Activated CD4-positive, alpha-beta T cell treated with anti-CD3 and anti-CD28 coated beads, Interleukin-2, amount 10 ng/mL, durations not matched to agents 24 days and 14 days (primary cell): ENCODE measurements at regions not wholly inside any gene's neighbourhood (a gene's known extent, or its start where the extent isn't known, plus 50 kb on each side); places are given as distances from the start of the nearest gene placed in this dataset.

Experiments used
- DNase-seq: peaks from one replicate; pipeline ENCODE4 v3.0.0; 2022
- H3K27ac Mint-ChIP-seq: one replicate; pipeline ENCODE4 v1.8.0; 2022; ENCODE audit warnings: mild to moderate bottlenecking, mixed read lengths
- H3K27me3 Mint-ChIP-seq: one replicate; pipeline ENCODE4 v1.8.0; 2022; ENCODE audit warnings: mixed read lengths
- H3K36me3 Mint-ChIP-seq: one replicate; pipeline ENCODE4 v1.8.0; 2022; ENCODE audit warnings: low read depth, mild to moderate bottlenecking, mixed read lengths
- H3K4me1 Mint-ChIP-seq: one replicate; pipeline ENCODE4 v1.8.0; 2021; ENCODE audit warnings: mixed read lengths
- H3K4me3 Mint-ChIP-seq: one replicate; pipeline ENCODE4 v1.8.0; 2022; ENCODE audit warnings: mild to moderate bottlenecking, moderate library complexity, mixed read lengths
- H3K9me3 Mint-ChIP-seq: one replicate; pipeline ENCODE4 v1.8.0; 2021; ENCODE audit warnings: mixed read lengths
- intact Hi-C: fragments of 100-400 bp; cut with micrococcal nuclease; formaldehyde crosslinking; loops from one replicate; pipeline ENCODE4 v1.15.1; 2023

- H3K27me3 Mint-ChIP-seq, result no peaks in the 10 kb centered on the region
- no peak overlapping the region for H3K27ac Mint-ChIP-seq
- peaks cover 3% of the 10 kb centered on the region for H3K9me3 Mint-ChIP-seq
- H3K36me3 Mint-ChIP-seq, result no peaks in the 10 kb centered on the region
- intact Hi-C loops, result no loop called here
- H3K4me3 Mint-ChIP-seq, result no peak overlapping the region
- DNase-seq, result no peak
- H3K4me1 Mint-ChIP-seq, result no peaks in the 10 kb centered on the region
Measured at GRCh38 chr13:90742381-90742780, 605.1 kb upstream of the MIR17HG start.

- H3K36me3 Mint-ChIP-seq, result no peaks in the 10 kb centered on the region
- H3K27ac Mint-ChIP-seq, result no peak overlapping the region
- H3K4me1 Mint-ChIP-seq, result no peaks in the 10 kb centered on the region
- intact Hi-C loops, result no loop called here
- no peaks in the 10 kb centered on the region for H3K27me3 Mint-ChIP-seq
- DNase-seq, result no peak
- no peak overlapping the region for H3K4me3 Mint-ChIP-seq
- H3K9me3 Mint-ChIP-seq, result no peaks in the 10 kb centered on the region
Measured at GRCh38 chr13:90746230-90746629, 601.3 kb upstream of the MIR17HG start.

- intact Hi-C loops, result no loop called here
- DNase-seq, result no peak
- Mint-ChIP-seq H3K27me3 (no peaks in the 10 kb centered on the region), H3K4me1 (no peaks in the 10 kb centered on the region), H3K9me3 (no peaks in the 10 kb centered on the region), H3K36me3 (no peaks in the 10 kb centered on the region), H3K27ac (no peak overlapping the region), H3K4me3 (no peak overlapping the region)
Measured at GRCh38 chr13:90750021-90750420, 597.5 kb upstream of the MIR17HG start.

GRCh38 chr13:90751026-90751425 is 596.5 kb upstream of the MIR17HG start:
- H3K27me3 Mint-ChIP-seq, result no peaks in the 10 kb centered on the region
- no peak overlapping the region for H3K4me3 Mint-ChIP-seq
- intact Hi-C loops, result no loop called here
- H3K9me3 Mint-ChIP-seq, result no peaks in the 10 kb centered on the region
- DNase-seq, result no peak
- no peaks in the 10 kb centered on the region for H3K4me1 Mint-ChIP-seq
- H3K27ac Mint-ChIP-seq, result no peak overlapping the region
- no peaks in the 10 kb centered on the region for H3K36me3 Mint-ChIP-seq

- intact Hi-C loops, result no loop called here
- no peaks in the 10 kb centered on the region for H3K4me1 Mint-ChIP-seq
- H3K9me3 Mint-ChIP-seq, result no peaks in the 10 kb centered on the region
- DNase-seq, result no peak
- H3K36me3 Mint-ChIP-seq, result no peaks in the 10 kb centered on the region
- H3K27ac Mint-ChIP-seq, result no peak overlapping the region
- no peaks in the 10 kb centered on the region for H3K27me3 Mint-ChIP-seq
- no peak overlapping the region for H3K4me3 Mint-ChIP-seq
Measured at GRCh38 chr13:90752070-90752469, 595.4 kb upstream of the MIR17HG start.

- DNase-seq, result no peak
- Mint-ChIP-seq H3K27me3 (no peaks in the 10 kb centered on the region), H3K9me3 (peaks cover under 1% of the 10 kb centered on the region), H3K27ac (no peak overlapping the region), H3K4me1 (no peaks in the 10 kb centered on the region), H3K36me3 (no peaks in the 10 kb centered on the region), H3K4me3 (no peak overlapping the region)
- intact Hi-C loops, result no loop called here
Measured at GRCh38 chr13:90757127-90757680, 590.3 kb upstream of the MIR17HG start.

GRCh38 chr13:90760639-90761038 is 586.8 kb upstream of the MIR17HG start:
- no peak overlapping the region for H3K4me3 Mint-ChIP-seq
- H3K9me3 Mint-ChIP-seq, result peaks cover 5% of the 10 kb centered on the region
- intact Hi-C loops, result no loop called here
- no peaks in the 10 kb centered on the region for H3K4me1 Mint-ChIP-seq
- no peak overlapping the region for H3K27ac Mint-ChIP-seq
- DNase-seq, result no peak
- H3K27me3 Mint-ChIP-seq, result no peaks in the 10 kb centered on the region
- no peaks in the 10 kb centered on the region for H3K36me3 Mint-ChIP-seq

- Mint-ChIP-seq H3K4me1 (no peaks in the 10 kb centered on the region), H3K9me3 (peaks cover 5% of the 10 kb centered on the region), H3K36me3 (no peaks in the 10 kb centered on the region), H3K27me3 (no peaks in the 10 kb centered on the region), H3K4me3 (no peak overlapping the region), H3K27ac (no peak overlapping the region)
- intact Hi-C loops, result no loop called here
- DNase-seq, result no peak
Measured at GRCh38 chr13:90763476-90764150, 583.9 kb upstream of the MIR17HG start.

GRCh38 chr13:90766386-90766902 is 581.0 kb upstream of the MIR17HG start:
- Mint-ChIP-seq H3K36me3 (no peaks in the 10 kb centered on the region), H3K27me3 (no peaks in the 10 kb centered on the region), H3K9me3 (peaks cover 8% of the 10 kb centered on the region), H3K4me1 (no peaks in the 10 kb centered on the region), H3K27ac (no peak overlapping the region), H3K4me3 (no peak overlapping the region)
- no peak for DNase-seq
- intact Hi-C loops, result no loop called here

GRCh38 chr13:90768116-90768515 is 579.4 kb upstream of the MIR17HG start:
- Mint-ChIP-seq H3K27ac (no peak overlapping the region), H3K27me3 (no peaks in the 10 kb centered on the region), H3K9me3 (peaks cover 4% of the 10 kb centered on the region), H3K4me3 (no peak overlapping the region), H3K4me1 (no peaks in the 10 kb centered on the region), H3K36me3 (no peaks in the 10 kb centered on the region)
- intact Hi-C loops, result no loop called here
- no peak for DNase-seq

- Mint-ChIP-seq H3K9me3 (peaks cover 4% of the 10 kb centered on the region), H3K4me1 (no peaks in the 10 kb centered on the region), H3K36me3 (no peaks in the 10 kb centered on the region), H3K27ac (no peak overlapping the region), H3K4me3 (no peak overlapping the region), H3K27me3 (no peaks in the 10 kb centered on the region)
- DNase-seq, result no peak
- intact Hi-C loops, result no loop called here
Measured at GRCh38 chr13:90769387-90769786, 578.1 kb upstream of the MIR17HG start.

GRCh38 chr13:90770334-90770733 is 577.2 kb upstream of the MIR17HG start:
- DNase-seq, result no peak

GRCh38 chr13:90773681-90774080 is 573.8 kb upstream of the MIR17HG start:
- H3K36me3 Mint-ChIP-seq, result no peaks in the 10 kb centered on the region

More at GRCh38 chr13:90770334-90770733, 577.2 kb upstream of the MIR17HG start:
- H3K4me1 Mint-ChIP-seq, result no peaks in the 10 kb centered on the region
- intact Hi-C loops, result no loop called here
- no peaks in the 10 kb centered on the region for H3K27me3 Mint-ChIP-seq
- H3K9me3 Mint-ChIP-seq, result peaks cover 4% of the 10 kb centered on the region
- no peaks in the 10 kb centered on the region for H3K36me3 Mint-ChIP-seq
- H3K27ac Mint-ChIP-seq, result no peak overlapping the region
- H3K4me3 Mint-ChIP-seq, result no peak overlapping the region

GRCh38 chr13:90776051-90776748 is 571.3 kb upstream of the MIR17HG start:
- H3K27me3 Mint-ChIP-seq, result no peaks in the 10 kb centered on the region
- H3K36me3 Mint-ChIP-seq, result no peaks in the 10 kb centered on the region
- intact Hi-C loops, result no loop called here
- H3K4me1 Mint-ChIP-seq, result no peaks in the 10 kb centered on the region
- no peak overlapping the region for H3K4me3 Mint-ChIP-seq
- no peak for DNase-seq
- H3K9me3 Mint-ChIP-seq, result no peaks in the 10 kb centered on the region
- no peak overlapping the region for H3K27ac Mint-ChIP-seq

More at GRCh38 chr13:90773681-90774080, 573.8 kb upstream of the MIR17HG start:
- peaks cover 4% of the 10 kb centered on the region for H3K9me3 Mint-ChIP-seq
- intact Hi-C loops, result no loop called here
- H3K27me3 Mint-ChIP-seq, result no peaks in the 10 kb centered on the region
- H3K4me1 Mint-ChIP-seq, result no peaks in the 10 kb centered on the region
- no peak overlapping the region for H3K4me3 Mint-ChIP-seq
- H3K27ac Mint-ChIP-seq, result no peak overlapping the region
- DNase-seq, result no peak
